Pons (tissue), 1 donor: ENCODE measurements at regions not wholly inside any gene's neighbourhood (a gene's known extent, or its start where the extent isn't known, plus 50 kb on each side); places are given as distances from the start of the nearest gene placed in this dataset.

Experiments used
- DNase-seq: peaks from one replicate; pipeline ENCODE4 v3.0.0-alpha.2; 2016; ENCODE audit warnings: low spot score

DNA sequence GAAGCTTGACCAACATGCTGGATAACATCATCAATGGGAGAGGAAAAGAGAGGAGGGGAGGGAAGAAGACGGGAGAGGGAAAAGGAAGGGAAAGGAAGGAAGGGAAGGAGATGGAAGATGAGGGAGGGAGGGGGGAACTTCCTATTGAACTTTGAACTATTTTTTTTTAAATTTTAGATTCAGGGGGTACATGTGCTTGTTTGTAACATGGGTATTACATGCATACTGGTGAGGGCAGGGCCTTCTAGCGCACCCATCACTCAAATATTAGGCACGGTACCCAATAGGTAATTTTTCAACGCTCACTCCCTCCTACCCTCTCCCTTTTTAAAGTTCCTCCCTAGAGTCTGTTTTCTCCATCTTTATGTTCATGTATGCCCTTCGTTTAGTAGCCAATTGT, 383.2 kb upstream of the XYLT1 start:
- no peak for DNase-seq

DNA sequence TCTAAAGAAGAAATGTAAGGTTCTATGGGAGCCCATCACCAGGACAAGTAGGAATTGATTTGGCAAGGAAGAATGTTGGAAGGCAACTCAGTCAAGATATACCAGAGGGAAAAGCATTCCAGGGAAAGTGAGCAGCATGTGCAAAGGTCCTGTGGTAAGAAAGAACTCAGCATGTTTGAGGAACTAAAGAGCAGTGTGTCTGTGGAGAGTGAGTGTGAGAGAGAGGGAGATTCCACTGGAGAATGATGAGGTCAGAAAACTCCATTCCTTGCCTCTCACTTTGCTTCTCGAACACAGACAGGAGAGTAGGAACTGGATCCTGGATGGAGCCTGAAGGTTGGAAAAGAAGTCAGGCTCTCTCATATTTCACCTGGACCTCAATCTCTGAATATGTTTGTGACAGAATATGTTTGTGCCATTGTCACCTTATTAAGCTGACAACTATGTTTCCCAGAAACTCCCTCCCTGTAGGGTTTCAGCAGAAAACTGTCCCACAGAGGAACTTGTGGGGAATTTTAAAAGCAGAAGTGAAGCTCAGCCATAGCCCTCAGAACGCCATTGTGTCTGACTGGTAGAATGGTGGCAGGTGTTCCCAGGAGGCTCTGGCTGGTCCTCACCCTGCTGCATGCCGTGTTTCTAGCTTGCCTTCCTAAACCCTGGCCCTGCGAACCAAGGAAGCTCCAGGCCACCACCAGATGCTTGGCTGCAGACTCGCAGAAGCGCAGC, 382.4 kb upstream of the XYLT1 start:
- DNase-seq: no peak

DNA sequence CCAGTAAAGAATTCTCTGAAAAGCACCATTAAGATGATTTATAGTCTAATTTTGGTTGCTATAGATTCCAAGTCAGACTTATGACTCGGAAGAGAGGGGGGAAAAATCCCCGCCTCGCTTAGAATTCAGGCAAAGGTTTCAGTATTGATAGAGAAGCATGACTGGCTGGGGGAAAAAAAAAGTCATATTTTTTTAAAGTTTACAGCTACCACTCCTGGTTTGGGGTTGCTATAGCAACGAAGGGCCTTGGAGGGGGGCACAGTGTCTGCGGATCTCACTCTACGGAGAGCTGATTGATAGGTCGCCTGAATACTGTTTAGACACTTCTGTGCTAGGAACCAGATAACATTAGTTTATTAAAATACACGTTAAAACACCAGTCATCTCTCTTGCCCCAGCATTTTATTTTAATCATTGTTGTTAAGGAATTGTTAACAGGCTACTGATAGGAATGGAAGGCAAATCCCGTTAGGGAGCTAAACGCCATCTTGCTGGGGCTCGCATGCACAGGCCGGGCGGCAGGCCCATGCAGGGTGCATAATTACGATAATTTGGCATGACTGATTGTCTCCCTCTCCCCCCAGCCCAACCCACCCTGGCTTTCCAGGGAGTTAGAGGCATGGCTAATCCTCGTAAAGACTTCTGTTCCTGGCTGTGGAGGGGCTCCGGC, 380.0 kb upstream of the XYLT1 start:
- no peak for DNase-seq

DNA sequence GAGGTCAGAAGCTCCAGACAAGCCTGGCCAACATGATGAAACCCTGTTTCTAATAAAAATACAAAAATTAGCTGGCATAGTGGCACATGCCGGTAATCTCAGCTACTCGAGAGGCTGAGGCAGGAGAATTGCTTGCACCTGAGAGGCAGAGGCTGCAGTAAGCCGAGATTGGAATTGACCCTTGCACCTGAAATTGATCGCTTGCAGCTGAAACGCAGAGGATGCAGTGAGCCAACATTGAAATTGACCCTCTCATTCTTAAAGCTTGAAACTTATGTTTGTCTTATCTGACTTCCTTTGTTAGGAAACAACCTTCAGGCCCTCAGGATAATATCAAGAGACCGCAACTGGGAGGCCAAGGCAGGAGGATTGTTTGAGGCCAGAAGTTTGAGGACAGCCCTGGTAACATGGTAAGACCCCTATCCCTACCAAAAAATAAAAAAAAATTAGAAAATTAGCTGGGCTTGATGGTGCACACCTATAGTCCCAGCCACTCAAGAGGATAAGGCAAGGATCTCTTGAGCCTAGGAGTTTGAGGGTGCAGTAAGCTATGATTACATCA, 376.6 kb upstream of the XYLT1 start:
- DNase-seq: no peak

DNA sequence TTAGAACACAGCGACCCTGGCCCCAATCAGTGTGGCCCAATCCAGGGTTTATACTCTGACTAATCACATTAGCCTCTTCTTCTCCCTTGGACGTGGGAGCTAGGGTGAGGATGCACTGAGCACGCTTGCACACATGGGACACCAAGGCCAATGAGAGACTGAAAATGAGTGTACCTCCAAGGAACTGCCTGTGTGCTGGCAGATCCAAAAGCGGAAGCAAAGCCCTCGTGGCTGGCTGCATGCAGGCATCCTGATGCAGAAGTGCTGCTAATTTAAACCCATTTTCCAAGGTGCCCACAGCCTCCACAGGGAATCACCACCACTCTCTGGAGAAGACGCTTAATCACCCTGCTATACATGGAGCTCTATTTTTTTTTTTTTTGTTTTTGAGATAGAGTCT, 375.3 kb upstream of the XYLT1 start:
- DNase-seq: no peak

DNA sequence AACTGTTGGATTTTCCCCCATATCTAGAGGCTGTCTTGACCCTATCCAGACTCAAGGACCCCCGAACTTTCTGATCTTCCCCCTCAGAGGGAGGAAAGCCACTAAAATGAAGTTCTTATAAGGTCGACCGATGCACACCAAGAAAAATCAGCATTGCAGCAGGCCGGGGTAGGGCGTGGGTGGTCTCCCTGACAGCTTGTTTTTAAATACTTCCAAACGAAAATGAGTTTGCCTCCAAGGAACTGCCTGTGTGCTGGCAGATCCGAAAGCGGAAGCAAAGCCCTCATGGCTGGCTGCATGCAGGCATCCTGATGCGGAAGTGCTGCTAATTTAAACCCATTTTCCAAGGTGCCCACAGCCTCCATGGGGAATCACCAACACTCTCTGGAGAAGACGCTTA, 374.3 kb upstream of the XYLT1 start:
- no peak for DNase-seq

DNA sequence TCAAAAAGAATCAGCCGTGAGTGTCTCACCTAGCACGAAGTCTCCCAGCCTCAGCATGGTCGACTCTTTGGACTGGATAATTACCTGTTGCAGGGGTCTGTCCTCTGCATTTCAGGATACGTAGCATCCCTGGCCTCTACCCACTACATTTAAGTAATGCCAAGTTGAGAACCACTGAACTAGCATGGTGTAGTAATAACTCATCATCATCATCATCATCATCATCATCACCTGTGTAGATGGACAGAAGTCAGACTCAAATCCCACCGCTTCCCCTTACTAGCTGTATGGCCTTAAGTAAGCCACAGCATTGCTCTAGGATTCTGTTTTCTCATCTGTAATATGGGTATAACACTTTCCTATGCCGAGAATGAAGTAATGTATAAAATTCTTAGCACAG, 373.1 kb upstream of the XYLT1 start:
- no peak for DNase-seq

DNA sequence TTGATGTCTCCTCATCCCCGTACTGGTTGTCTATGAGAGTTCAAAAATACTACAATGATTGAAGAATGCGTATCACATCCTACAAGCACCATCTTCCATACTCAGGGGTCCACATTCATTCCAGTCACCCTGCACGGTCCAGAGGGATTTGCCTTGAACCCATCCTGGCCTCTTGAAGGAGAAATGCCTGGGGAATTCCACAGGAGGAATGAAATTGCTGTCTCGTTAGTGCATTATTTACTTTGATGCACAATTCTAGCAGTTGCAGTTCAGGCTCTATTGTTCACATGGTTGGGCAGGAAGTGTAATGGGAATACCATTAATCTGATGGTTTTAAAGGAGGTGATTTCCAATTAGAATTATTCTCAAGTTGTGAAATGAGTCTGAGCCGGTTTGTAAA, 369.1 kb upstream of the XYLT1 start:
- DNase-seq: no peak

DNA sequence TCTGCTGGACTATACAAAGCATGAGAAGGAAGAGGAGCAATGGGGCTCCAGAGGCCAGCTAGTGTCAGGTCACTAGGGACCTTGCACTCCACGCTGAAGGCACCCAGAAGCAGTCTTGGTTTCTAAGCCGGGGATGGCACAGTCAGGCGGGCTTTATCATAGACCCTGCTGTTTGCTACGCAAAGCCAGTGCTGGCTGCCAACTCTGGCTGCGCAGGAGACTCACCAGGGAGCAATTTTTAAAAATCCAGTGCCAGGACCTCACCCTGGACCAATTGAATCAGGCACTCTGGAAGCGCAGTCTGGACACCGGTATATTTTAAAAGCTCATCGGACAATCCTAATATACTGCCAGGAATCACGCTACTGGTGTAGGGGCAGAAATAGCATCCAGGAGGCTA, 368.5 kb upstream of the XYLT1 start:
- no peak for DNase-seq

DNA sequence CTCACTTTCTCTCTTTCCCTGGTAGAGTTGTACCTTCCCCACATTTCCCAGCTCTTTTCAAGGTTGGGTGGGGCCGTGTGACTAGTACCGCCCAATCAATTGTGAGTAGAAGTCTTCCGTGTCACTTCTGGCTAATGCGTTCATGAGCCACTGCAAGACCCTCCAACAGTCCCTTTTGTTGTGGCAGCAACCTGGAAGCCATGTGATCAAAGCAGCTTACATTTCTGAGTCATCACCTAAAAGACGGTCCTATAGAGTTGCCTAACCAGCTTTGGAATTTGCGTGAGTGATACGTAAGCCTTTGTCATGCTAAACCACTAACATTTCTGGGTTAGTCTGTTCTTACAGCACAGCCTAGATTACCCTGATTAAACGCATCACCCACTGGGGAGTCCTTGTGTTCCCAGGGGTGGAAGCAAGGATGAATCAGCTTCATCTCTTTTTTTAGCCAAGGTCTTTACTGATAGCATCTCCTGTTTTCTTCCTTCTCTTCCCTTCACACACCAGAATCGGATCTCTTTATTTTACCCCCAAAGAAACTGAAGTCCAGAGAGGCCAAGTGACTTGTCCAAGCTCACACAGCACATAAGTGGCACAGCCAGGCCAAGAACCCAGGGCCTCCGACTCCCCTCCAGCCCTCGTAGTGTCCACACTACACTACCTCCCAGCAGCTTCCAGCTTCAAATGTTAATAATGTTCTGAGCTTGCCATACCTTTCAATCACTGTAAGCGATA, 366.3 kb upstream of the XYLT1 start:
- no peak for DNase-seq

DNA sequence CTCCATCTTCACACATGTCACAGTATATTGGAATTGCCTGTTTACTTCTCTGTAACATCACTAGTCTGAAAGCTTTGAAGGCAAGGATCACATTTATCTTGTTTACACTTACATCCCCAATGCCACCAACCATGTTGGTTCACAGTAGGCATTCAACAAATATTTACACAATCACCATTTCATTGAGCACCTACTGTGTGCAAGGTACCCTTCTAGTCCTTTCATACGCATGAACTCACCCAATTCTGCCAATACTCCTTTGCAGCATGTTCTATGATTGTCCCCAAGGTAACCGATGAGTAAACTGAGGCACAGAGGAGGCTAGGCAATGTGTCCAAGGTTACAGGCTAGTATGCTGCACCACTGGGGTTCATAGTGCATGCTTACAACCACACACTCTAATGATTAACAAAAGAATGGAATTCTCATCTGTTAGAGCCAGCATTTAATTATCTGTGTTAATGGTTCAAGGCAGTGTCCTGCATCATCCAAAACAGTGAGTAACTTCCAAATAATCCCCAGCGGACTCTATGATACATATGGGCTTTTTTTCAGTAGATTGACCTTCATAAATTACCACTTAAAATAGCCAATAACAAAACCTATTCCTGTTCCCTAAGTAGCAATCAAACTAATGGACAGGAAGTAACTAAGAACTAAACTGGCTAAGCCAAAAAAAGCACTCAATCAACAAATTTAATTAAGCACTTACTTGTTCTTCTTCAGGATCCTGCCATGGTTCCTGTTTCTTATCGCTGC, 364.5 kb upstream of the XYLT1 start:
- no peak for DNase-seq

DNA sequence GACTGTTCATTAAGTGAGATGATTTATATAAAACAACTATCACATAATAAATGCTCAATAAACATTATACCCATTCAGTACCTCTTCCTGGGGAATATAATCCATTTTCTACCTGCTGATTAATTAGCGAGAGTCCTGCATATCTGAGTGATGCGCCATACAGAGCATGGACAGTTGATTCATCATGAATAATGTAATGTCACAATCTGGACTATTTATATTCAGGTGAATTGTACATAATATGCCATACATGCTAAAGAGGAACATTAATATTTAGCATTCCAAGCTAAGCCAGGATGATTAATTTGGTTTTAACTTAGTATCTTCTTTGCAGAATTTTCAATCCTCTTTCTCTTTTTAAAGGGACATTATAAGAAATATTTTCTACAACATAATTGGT, 362.0 kb upstream of the XYLT1 start:
- no peak for DNase-seq

DNA sequence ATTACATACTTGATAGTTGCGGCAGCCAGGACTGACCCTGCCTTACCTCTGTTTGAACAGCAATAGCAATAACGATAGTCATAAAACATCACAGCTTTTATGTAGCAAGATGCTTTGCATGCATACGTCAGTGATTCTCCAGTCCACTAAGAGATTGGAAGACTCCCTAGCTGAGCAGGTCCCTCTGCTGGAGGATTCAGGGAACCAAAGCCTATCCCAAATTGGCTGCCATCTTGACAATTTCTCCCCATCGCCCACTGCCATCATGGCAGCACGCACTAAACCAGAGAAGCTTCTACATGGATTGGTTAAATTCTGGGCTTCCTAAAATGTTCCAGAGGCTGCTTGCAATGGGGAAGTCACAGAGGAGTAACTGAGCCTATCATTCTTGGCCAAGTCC, 360.6 kb upstream of the XYLT1 start:
- DNase-seq: no peak

DNA sequence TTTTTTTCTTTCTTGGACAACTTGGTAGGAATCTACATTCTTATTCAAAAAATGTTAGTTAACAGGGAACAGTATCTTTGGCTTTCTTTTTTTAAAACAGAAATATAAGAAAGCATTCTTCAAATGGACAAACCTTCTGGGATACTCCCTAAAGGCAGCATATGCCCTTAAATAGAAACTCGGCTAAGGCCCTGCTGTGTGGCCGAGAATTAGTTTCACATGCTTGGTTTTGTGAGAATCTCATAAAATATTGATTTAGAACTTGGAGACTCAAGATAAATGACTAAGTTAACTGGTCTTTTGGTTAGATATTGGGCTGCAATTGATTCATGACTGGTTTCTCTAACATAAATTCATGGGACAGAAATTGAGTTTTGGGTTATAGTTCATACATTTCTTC, 359.9 kb upstream of the XYLT1 start:
- no peak for DNase-seq

DNA sequence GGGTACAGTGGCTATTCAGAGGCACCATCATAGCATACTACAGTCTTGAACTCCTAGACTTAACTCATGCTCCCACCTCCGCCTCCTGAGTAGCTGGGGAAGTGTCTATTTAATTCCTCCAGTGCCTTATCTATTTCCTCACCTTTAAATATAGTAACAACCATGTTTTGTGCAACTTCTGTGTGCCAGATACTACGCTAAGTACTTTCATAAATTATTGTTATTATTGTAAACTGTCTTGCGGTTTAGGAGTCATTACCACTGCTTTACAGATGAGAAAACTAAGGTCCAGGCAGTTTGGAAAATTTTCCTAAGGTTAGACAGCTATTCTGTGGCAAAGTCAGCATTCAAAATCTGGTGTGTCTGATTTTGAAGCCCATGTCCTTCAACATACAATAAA, 359.1 kb upstream of the XYLT1 start:
- no peak for DNase-seq

DNA sequence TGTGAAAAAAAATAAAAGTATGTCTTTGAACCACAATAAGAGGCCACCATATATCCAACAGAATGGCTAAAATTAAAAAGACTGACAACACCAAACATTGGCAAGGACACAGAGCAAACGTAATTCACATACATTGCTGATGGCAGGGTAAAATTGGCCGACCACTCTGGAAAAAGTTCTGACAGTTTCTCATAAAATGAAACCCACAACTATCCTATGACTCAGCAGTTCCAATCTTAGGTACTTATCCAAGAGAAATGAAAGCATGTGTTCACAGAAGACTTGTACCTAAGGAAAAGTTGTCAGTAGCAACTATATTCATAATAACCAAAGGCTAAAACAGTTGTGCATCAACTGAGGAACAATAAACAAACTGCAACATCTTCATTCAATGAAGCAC, 357.3 kb upstream of the XYLT1 start:
- no peak for DNase-seq

DNA sequence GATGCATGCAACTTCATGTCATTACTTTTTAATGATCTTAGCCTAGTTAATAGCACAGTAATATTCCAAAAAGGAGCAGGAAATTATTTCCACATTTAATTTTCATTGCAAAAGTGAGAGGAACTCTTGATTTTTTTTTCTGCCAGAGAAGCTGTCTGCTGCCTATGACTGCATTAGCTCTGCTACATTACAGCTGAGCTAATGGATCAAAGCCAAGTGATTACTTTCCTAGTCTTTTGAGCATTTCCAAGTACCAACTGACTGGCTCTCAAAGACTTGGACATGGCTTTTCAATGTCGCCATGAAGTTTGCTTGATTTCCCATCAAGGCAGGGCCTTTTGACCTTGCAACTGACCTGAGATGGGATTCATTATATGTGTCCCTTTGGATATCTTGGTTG, 356.6 kb upstream of the XYLT1 start:
- no peak for DNase-seq

DNA sequence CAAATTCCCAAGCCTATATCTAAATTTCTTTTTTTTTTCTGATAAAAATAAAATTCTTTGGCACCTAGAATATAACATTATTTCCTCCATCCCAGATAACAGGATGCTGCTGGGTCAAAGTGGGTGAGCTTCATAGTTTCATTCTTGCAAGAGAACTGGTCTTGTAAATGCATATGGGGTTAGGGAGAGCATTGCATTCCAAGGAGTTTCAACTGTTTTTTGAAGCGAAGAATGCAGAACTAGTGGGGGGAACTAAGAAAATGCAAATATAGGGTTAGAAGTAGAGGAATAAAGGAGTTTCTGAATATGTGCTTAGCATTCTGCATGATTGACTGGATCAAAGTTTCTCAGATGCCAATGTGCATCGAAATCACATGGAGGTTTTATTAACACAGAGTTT, 347.2 kb upstream of the XYLT1 start:
- DNase-seq: no peak

DNA sequence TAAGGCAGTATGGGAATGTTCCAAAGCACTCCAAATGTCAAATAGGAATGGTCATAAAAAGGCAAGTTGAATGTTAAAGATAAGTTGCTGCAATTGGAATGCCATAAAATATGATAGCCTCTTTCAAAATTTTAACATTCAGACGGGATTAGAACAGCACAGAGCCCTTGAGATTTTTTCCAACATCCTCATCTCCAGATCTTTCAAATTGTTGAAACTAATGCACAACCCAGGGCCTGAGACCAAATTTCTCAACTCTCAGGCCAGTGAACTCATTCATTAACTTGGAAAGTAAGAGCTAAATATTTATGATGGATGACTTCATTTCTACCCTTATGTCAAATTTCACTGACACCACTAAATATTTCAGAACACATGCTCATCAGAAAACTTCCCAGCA, 346.5 kb upstream of the XYLT1 start:
- no peak for DNase-seq

DNA sequence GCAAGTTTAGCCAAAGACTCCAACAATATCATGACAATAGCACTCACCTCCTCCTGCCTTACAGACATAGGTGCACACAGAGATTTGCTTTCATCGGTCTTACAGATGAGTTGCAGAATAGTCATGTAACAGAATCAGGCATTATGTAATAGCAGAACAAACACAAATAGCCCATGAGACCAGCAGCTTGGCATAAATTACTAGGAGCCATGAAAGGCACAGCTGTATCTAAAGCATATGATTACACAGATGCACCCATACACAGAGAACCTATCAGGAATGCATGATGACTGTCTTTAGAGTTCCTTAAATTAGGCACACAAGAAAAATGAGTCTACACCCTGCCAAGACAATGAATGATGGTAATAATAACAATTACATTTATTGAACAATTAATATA, 342.0 kb upstream of the XYLT1 start:
- DNase-seq: no peak

DNA sequence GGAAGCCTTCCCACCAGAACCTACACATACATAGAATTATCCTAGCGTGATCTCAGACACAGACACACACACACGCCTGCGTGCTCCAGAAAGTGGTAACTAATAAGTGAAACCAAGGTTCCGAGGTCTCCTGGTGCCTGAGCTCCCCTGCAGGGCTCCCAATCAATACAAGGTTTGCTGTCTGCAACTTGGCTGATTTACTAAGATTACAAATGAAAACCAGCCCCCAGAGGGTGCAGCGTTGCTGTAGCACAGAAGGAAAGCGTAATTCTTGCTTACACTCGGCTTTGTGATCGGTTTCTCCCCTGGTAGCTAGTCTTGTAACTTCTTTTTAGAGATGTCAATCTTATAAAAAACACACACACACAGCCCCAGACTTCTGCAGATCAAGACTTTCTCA, 334.1 kb upstream of the XYLT1 start:
- DNase-seq: no peak

DNA sequence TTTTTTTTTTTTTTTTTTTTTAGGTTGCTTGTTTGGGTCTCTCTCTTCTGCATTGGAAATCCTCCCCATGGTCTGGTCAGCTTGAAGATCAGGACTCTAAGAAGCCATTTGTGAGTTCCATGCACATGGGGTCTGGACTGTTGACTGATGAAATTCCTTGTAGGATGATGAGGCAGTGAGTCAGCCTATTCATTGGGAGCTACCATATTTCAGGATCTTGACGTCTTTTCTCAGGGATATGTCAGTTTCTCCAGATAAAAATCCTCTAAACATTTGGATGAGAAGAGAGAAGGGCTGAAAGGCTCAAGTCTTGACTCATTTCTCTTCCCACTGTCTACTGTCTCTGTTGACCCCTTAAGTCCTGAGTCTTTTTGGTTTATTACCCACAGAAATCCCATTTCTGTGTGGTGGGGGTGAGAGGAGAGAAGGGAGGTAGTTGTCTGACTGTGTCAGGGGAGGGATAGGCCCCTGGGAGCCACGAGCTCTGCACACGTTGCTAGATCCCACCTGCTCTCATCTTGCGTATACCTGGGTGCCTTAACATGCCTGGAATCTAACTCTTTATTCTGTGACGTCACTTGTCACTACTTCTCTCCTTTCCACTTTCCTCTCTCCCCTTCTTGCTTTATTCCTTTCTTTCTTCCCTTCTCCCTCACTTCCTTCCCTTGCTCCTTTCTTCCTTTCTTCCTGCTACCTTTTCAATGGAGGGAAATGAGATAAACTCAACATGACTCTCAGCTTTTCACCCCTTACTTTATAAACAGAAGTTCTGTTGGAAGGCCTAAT, 333.1 kb upstream of the XYLT1 start:
- DNase-seq: no peak
